ENCODE measurements at regions not wholly inside any gene's neighbourhood (a gene's known extent, or its start where the extent isn't known, plus 50 kb on each side); places are given as distances from the start of the nearest gene placed in this dataset.

DNA sequence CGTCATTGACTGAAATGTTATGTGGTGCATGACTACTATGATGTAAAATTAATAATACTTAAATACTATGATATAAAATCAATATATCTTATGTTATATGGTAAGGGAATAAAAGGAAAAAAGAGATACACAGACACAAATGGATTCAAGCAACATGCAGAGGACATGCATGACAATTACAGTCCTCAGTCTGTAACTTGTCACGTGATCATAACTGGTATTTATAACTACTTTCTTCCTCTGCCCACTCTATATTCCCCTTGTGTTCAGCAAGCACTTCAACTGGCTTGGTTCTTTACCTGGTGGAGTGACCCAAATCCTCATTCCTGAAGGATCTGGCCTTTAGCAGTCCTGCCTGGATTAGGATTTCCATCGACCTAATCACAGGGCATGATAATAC lies 104.4 kb upstream of the FAM180A start:
- 64 to 86% (median 71%) methylated on average over 3 of the region's 3 CpGs for WGBS, 4 donors
- TF ChIP-seq POLR2A (IDR thresholded peaks at IDR 0.05): no peak
- TF ChIP-seq, protein P1, sequence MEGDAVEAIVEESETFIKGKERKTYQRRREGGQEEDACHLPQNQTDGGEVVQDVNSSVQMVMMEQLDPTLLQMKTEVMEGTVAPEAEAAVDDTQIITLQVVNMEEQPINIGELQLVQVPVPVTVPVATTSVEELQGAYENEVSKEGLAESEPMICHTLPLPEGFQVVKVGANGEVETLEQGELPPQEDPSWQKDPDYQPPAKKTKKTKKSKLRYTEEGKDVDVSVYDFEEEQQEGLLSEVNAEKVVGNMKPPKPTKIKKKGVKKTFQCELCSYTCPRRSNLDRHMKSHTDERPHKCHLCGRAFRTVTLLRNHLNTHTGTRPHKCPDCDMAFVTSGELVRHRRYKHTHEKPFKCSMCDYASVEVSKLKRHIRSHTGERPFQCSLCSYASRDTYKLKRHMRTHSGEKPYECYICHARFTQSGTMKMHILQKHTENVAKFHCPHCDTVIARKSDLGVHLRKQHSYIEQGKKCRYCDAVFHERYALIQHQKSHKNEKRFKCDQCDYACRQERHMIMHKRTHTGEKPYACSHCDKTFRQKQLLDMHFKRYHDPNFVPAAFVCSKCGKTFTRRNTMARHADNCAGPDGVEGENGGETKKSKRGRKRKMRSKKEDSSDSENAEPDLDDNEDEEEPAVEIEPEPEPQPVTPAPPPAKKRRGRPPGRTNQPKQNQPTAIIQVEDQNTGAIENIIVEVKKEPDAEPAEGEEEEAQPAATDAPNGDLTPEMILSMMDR (IDR thresholded peaks at IDR 0.05): no peak
- no peak overlapping the region for H3K27ac ChIP-seq
- no peak overlapping the region for H3K4me3 ChIP-seq
- no peaks in the 10 kb centered on the region for H3K4me1 ChIP-seq (replicated peaks in 1 of 2)
- H3K36me3 ChIP-seq (replicated peaks in 1 of 2): no peaks in the 10 kb centered on the region
- intact Hi-C loops (cut with DNase I): no loop called here
- H3K9me3 ChIP-seq (replicated peaks in 1 of 3): no peaks in the 10 kb centered on the region
- no peaks in the 10 kb centered on the region for H3K27me3 ChIP-seq
- no peak for DNase-seq

DNA sequence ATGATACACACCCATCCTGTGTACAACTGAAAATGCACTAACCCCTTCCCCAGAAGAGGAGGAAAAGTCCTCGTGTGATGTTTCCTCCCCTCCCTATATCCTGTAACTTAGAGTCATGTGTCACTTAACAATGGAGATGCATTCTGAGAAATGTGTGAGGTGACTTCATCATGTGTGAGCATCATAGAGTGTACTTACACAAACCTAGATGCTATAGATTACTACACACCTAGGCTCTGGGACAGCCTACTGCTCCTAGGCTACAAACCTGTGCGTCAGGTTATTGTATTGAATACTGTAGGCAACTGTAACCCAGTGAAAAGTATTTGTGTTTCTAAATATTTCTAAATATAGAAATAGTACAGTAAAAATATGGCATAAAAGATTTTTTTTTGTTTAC lies 98.6 kb upstream of the FAM180A start:
- no peaks in the 10 kb centered on the region for H3K36me3 ChIP-seq (replicated peaks in 1 of 2)
- no peaks in the 10 kb centered on the region for H3K9me3 ChIP-seq (replicated peaks in 1 of 3)
- no peak overlapping the region for H3K27ac ChIP-seq
- no peak for DNase-seq
- intact Hi-C loops (cut with DNase I): no loop called here
- no peak overlapping the region for H3K4me3 ChIP-seq
- no peaks in the 10 kb centered on the region for H3K4me1 ChIP-seq (replicated peaks in 1 of 2)
- no peaks in the 10 kb centered on the region for H3K27me3 ChIP-seq
- TF ChIP-seq, protein P1 (IDR thresholded peaks at IDR 0.05): no peak
- no peak for TF ChIP-seq POLR2A (IDR thresholded peaks at IDR 0.05)
- WGBS, 4 donors: 76 to 85% (median 81%) methylated on average over 2 of the region's 2 CpGs

GRCh38 chr7:135846339-135846738 lies 97.7 kb upstream of the FAM180A start:
- no peaks in the 10 kb centered on the region for H3K36me3 ChIP-seq (replicated peaks in 1 of 2)
- H3K9me3 ChIP-seq (replicated peaks in 1 of 3): no peaks in the 10 kb centered on the region
- no peak overlapping the region for H3K27ac ChIP-seq
- no peak for TF ChIP-seq POLR2A (IDR thresholded peaks at IDR 0.05)
- TF ChIP-seq, protein P1 (IDR thresholded peaks at IDR 0.05): no peak
- H3K4me3 ChIP-seq: no peak overlapping the region
- no peaks in the 10 kb centered on the region for H3K4me1 ChIP-seq (replicated peaks in 1 of 2)
- no peak for DNase-seq
- H3K27me3 ChIP-seq: no peaks in the 10 kb centered on the region
- intact Hi-C loops (cut with DNase I): no loop called here
- 90 to 94% (median 92%) methylated on average over 4 to 5 of the region's 5 CpGs for WGBS, 4 donors

- WGBS, 4 donors: 84 to 91% (median 85%) methylated on average over 3 of the region's 3 CpGs
- no peaks in the 10 kb centered on the region for H3K9me3 ChIP-seq (replicated peaks in 1 of 3)
- no peaks in the 10 kb centered on the region for H3K36me3 ChIP-seq (replicated peaks in 1 of 2)
- no peaks in the 10 kb centered on the region for H3K4me1 ChIP-seq (replicated peaks in 1 of 2)
- H3K27ac ChIP-seq: no peak overlapping the region
- TF ChIP-seq POLR2A (IDR thresholded peaks at IDR 0.05): no peak
- intact Hi-C loops (cut with DNase I): no loop called here
- H3K27me3 ChIP-seq: no peaks in the 10 kb centered on the region
- no peak overlapping the region for H3K4me3 ChIP-seq
- DNase-seq: no peak
Observed at GRCh38 chr7:135845415-135846075, 96.9 kb upstream of the FAM180A start.

DNA sequence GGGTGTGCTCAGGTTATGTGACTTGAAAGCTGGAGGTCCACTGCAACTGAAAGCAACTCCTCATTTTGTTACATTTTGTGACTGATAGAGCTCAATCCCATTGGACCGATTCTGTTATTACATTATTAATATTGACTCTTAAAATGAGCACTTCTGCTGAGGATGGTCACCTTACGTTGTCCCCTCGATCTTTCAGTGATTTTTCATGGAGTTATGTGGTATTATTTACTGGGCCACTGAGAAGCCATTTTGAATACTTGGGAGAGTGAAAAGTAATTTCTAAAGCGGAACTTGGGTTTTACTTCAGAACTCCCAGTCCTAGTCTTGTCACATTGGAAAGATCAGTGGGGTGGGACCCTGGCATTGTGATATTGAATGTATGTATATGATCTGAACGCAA lies 96.3 kb upstream of the FAM180A start:
- 77 to 91% (median 86%) methylated on average over 5 of the region's 5 CpGs for WGBS, 4 donors
- H3K27ac ChIP-seq: no peak overlapping the region
- intact Hi-C loops (cut with DNase I): no loop called here
- H3K4me3 ChIP-seq: no peak overlapping the region
- H3K4me1 ChIP-seq (replicated peaks in 1 of 2): no peaks in the 10 kb centered on the region
- TF ChIP-seq, protein P1 (IDR thresholded peaks at IDR 0.05): no peak
- TF ChIP-seq POLR2A (IDR thresholded peaks at IDR 0.05): no peak
- no peak for DNase-seq
- no peaks in the 10 kb centered on the region for H3K36me3 ChIP-seq (replicated peaks in 1 of 2)
- H3K9me3 ChIP-seq (replicated peaks in 1 of 3): no peaks in the 10 kb centered on the region
- no peaks in the 10 kb centered on the region for H3K27me3 ChIP-seq

Data from adrenal gland (tissue), 9 donors.